A549 (cell line): ENCODE measurements at regions not wholly inside any gene's neighbourhood (a gene's known extent, or its start where the extent isn't known, plus 50 kb on each side); places are given as distances from the start of the nearest gene placed in this dataset.

Experiments
- CTCF ChIP-seq: fragments of >200 bp; sonication (Bioruptor Twin); formaldehyde crosslinking; IDR thresholded peaks from 3 replicates; pipeline ENCODE4 v1.5.1; 2016
- NR3C1 ChIP-seq: fragments of >200 bp; sonication (Bioruptor Twin); formaldehyde crosslinking; IDR thresholded peaks from 3 replicates; pipeline ENCODE4 v1.6.1; 2017

- no peak for TF ChIP-seq CTCF
- no peak for TF ChIP-seq NR3C1
Observed at GRCh38 chr2:217113491-217113890, 253.6 kb upstream of the TNP1 start.
